ENCODE measurements at regions not wholly inside any gene's neighbourhood (a gene's known extent, or its start where the extent isn't known, plus 50 kb on each side); places are given as distances from the start of the nearest gene placed in this dataset.

GRCh38 chr13:48156466-48156865 lies 61.6 kb upstream of the MED4 start:
- ChIA-PET CTCF (interaction anchor here (1.2 kb wide), 1 partner anchor 77 kb away, joined by 5 read pairs; the partner anchor contains the start of gene ITM2B), POLR2A (interaction anchor here (1.5 to 1.9 kb wide), 2 partner anchors 76 to 148 kb away, joined by 6 read pairs; partner anchors contain the start of genes ITM2B and RB1)
- DNase-seq, result peak; percentile 27

GRCh38 chr13:48155848-48156247 lies 60.9 kb upstream of the MED4 start:
- H3K27me3 Mint-ChIP-seq, result no peaks in the 10 kb centered on the region
- no peak overlapping the region for H3K27ac Mint-ChIP-seq
- TF ChIP-seq CTCF (IDR thresholded peaks at IDR 0.05), result no peak
- DNase-seq (no peak), ATAC-seq (ENCODE audit: low read depth) (peak; percentile 56)
- intact Hi-C loops (cut with micrococcal nuclease), result loop anchor here (2.0 kb wide), 2 partner anchors 19 to 39 kb away; no protein-coding TSS in a partner anchor
- POLR2A ChIA-PET, result interaction anchor here (0.6 to 1.9 kb wide), 3 partner anchors 77 to 148 kb away, joined by 4 to 6 read pairs (median 6); partner anchors contain the start of genes ITM2B and RB1
- H3K36me3 Mint-ChIP-seq (ENCODE audit: low read depth), result no peaks in the 10 kb centered on the region
- peak overlapping the region; percentile 32 for H3K4me3 Mint-ChIP-seq
- CTCF ChIA-PET, result interaction anchor here (1.2 kb wide), 1 partner anchor 77 kb away, joined by 5 read pairs; the partner anchor contains the start of gene ITM2B
- H3K4me1 Mint-ChIP-seq, result peaks cover 46% of the 10 kb centered on the region
- H3K9me3 Mint-ChIP-seq, result no peaks in the 10 kb centered on the region

More at GRCh38 chr13:48156466-48156865, 61.6 kb upstream of the MED4 start:
- H3K9me3 Mint-ChIP-seq, result no peaks in the 10 kb centered on the region
- peak overlapping the region; percentile 32 for H3K4me3 Mint-ChIP-seq
- H3K4me1 Mint-ChIP-seq, result peaks cover 42% of the 10 kb centered on the region
- TF ChIP-seq CTCF (IDR thresholded peaks at IDR 0.05), result no peak
- ATAC-seq (ENCODE audit: low read depth), result peak; percentile 85
- no peaks in the 10 kb centered on the region for H3K36me3 Mint-ChIP-seq (ENCODE audit: low read depth)
- intact Hi-C loops (cut with micrococcal nuclease), result loop anchor here (2.0 kb wide), 2 partner anchors 18 to 38 kb away; no protein-coding TSS in a partner anchor
- H3K27me3 Mint-ChIP-seq, result no peaks in the 10 kb centered on the region
- H3K27ac Mint-ChIP-seq, result no peak overlapping the region

GRCh38 chr13:48154671-48155070 lies 59.8 kb upstream of the MED4 start:
- ChIA-PET POLR2A (interaction anchor here (0.6 kb wide), 1 partner anchor 16 kb away, joined by 3 read pairs; no protein-coding TSS in a partner anchor), CTCF (no interaction called here)
- no peak for TF ChIP-seq CTCF (IDR thresholded peaks at IDR 0.05)
- DNase-seq (no peak), ATAC-seq (ENCODE audit: low read depth) (no peak)
- Mint-ChIP-seq H3K4me1 (peaks cover 49% of the 10 kb centered on the region), H3K27ac (no peak overlapping the region), H3K27me3 (no peaks in the 10 kb centered on the region), H3K9me3 (no peaks in the 10 kb centered on the region), H3K36me3 (ENCODE audit: low read depth) (no peaks in the 10 kb centered on the region), H3K4me3 (no peak overlapping the region)
- intact Hi-C loops (cut with micrococcal nuclease), result no loop called here

GRCh38 chr13:48153186-48153585 lies 58.3 kb upstream of the MED4 start:
- DNase-seq, result no peak
- Mint-ChIP-seq H3K9me3 (no peaks in the 10 kb centered on the region), H3K36me3 (ENCODE audit: low read depth) (no peaks in the 10 kb centered on the region), H3K27ac (no peak overlapping the region), H3K4me1 (peaks cover 42% of the 10 kb centered on the region), H3K27me3 (no peaks in the 10 kb centered on the region), H3K4me3 (no peak overlapping the region)
- no peak for ATAC-seq (ENCODE audit: low read depth)
- CTCF ChIA-PET, result no interaction called here
- POLR2A ChIA-PET, result no interaction called here
- intact Hi-C loops (cut with micrococcal nuclease), result no loop called here
- TF ChIP-seq CTCF (IDR thresholded peaks at IDR 0.05), result no peak

- no peak for DNase-seq
- POLR2A ChIA-PET, result no interaction called here
- intact Hi-C loops (cut with micrococcal nuclease), result loop anchor here (2.0 kb wide), 1 partner anchor 153 kb away; no protein-coding TSS in a partner anchor
Measured at GRCh38 chr13:48151363-48152161, 56.7 kb upstream of the MED4 start.

More at GRCh38 chr13:48151363-48152161, 56.7 kb upstream of the MED4 start:
- peak; percentile 50 for ATAC-seq (ENCODE audit: low read depth)
- H3K27me3 Mint-ChIP-seq, result no peaks in the 10 kb centered on the region
- peak overlapping the region; percentile 35 for H3K27ac Mint-ChIP-seq
- H3K9me3 Mint-ChIP-seq, result no peaks in the 10 kb centered on the region
- no peak for TF ChIP-seq CTCF (IDR thresholded peaks at IDR 0.05)
- CTCF ChIA-PET, result interaction anchor here (0.6 kb wide), 1 partner anchor 24 kb away, joined by 3 read pairs; no protein-coding TSS in a partner anchor
- H3K4me3 Mint-ChIP-seq, result peak overlapping the region; percentile 13
- no peaks in the 10 kb centered on the region for H3K36me3 Mint-ChIP-seq (ENCODE audit: low read depth)
- H3K4me1 Mint-ChIP-seq, result peaks cover 37% of the 10 kb centered on the region
